ENCODE measurements at regions not wholly inside any gene's neighbourhood (a gene's known extent, or its start where the extent isn't known, plus 50 kb on each side); places are given as distances from the start of the nearest gene placed in this dataset.

GRCh38 chr10:21084700-21085099 lies 187.6 kb upstream of the NEBL start:
- Histone ChIP-seq H3K4me3 (ENCODE audit: control insufficient read depth in 1 of 2, extremely low read depth in 1 of 2, low read length in 1 of 2) (no peak overlapping the region), H3K27me3 (replicated peaks in 1 of 2; ENCODE audit: control insufficient read depth in 2 of 2, extremely low read depth in 1 of 2, insufficient read depth in 2 of 2, low read length in 1 of 2) (peaks cover 0 to 2% of the 10 kb centered on the region in 2 experiments), H3K9me3 (no peaks in the 10 kb centered on the region), H3K27ac (ENCODE audit: low read length) (no peak overlapping the region), H3K36me3 (ENCODE audit: control insufficient read depth in 2 of 2, extremely low read depth in 1 of 2, insufficient read depth in 1 of 2, low read length in 1 of 2) (no peaks in the 10 kb centered on the region), H3K4me1 (ENCODE audit: control insufficient read depth in 1 of 2, extremely low read depth in 1 of 2, insufficient read depth in 2 of 2, low read length in 2 of 2) (no peaks in the 10 kb centered on the region)
- no peak for ATAC-seq (replicated peaks in 1 of 4)
- CTCF ChIA-PET: no interaction called here
- Mint-ChIP-seq H3K9me3 (peaks cover 0 to 5% (median 0%) of the 10 kb centered on the region in 3 donors), H3K27ac (no peak overlapping the region), H3K27me3 (peaks cover 2 to 11% of the 10 kb centered on the region in 2 donors), H3K4me1 (no peaks in the 10 kb centered on the region), H3K36me3 (no peaks in the 10 kb centered on the region), H3K4me3 (no peak overlapping the region)
- DNase-seq: no peak
- 88% methylated on average over 1 of the region's 5 CpGs for WGBS (ENCODE audit: insufficient coverage)
- POLR2A ChIA-PET: no interaction called here

GRCh38 chr10:21083861-21084260 lies 186.8 kb upstream of the NEBL start:
- Histone ChIP-seq H3K36me3 (ENCODE audit: control insufficient read depth in 2 of 2, extremely low read depth in 1 of 2, insufficient read depth in 1 of 2, low read length in 1 of 2) (no peaks in the 10 kb centered on the region), H3K4me1 (ENCODE audit: control insufficient read depth in 1 of 2, extremely low read depth in 1 of 2, insufficient read depth in 2 of 2, low read length in 2 of 2) (no peaks in the 10 kb centered on the region), H3K4me3 (ENCODE audit: control insufficient read depth in 1 of 2, extremely low read depth in 1 of 2, low read length in 1 of 2) (no peak overlapping the region), H3K27ac (ENCODE audit: low read length) (no peak overlapping the region), H3K27me3 (replicated peaks in 1 of 2; ENCODE audit: control insufficient read depth in 2 of 2, extremely low read depth in 1 of 2, insufficient read depth in 2 of 2, low read length in 1 of 2) (peaks cover 0 to 2% of the 10 kb centered on the region in 2 experiments), H3K9me3 (no peaks in the 10 kb centered on the region)
- Mint-ChIP-seq H3K36me3 (no peaks in the 10 kb centered on the region), H3K4me1 (no peaks in the 10 kb centered on the region), H3K9me3 (peaks cover 0 to 5% (median 0%) of the 10 kb centered on the region in 3 donors), H3K27ac (no peak overlapping the region), H3K4me3 (no peak overlapping the region), H3K27me3 (peaks cover under 1 to 7% of the 10 kb centered on the region in 2 donors)
- ChIA-PET CTCF (no interaction called here), POLR2A (no interaction called here)
- ATAC-seq (replicated peaks in 1 of 4): no peak
- no peak for DNase-seq
- 80% methylated on average over 1 of the region's 3 CpGs for WGBS (ENCODE audit: insufficient coverage)

- POLR2A ChIA-PET: no interaction called here
- no peak overlapping the region for H3K4me3 Mint-ChIP-seq
- ATAC-seq (replicated peaks in 1 of 4) (no peak), DNase-seq (no peak)
- H3K27ac Mint-ChIP-seq: no peak overlapping the region
- H3K36me3 ChIP-seq (ENCODE audit: control insufficient read depth in 2 of 2, extremely low read depth in 1 of 2, insufficient read depth in 1 of 2, low read length in 1 of 2): no peaks in the 10 kb centered on the region
- H3K9me3 Mint-ChIP-seq: peaks cover 0 to 5% (median 0%) of the 10 kb centered on the region in 3 donors
- no peaks in the 10 kb centered on the region for H3K4me1 ChIP-seq (ENCODE audit: control insufficient read depth in 1 of 2, extremely low read depth in 1 of 2, insufficient read depth in 2 of 2, low read length in 2 of 2)
- peaks cover 0 to 2% of the 10 kb centered on the region in 2 experiments for H3K27me3 ChIP-seq (replicated peaks in 1 of 2; ENCODE audit: control insufficient read depth in 2 of 2, extremely low read depth in 1 of 2, insufficient read depth in 2 of 2, low read length in 1 of 2)
- H3K27ac ChIP-seq (ENCODE audit: low read length): no peak overlapping the region
- no peaks in the 10 kb centered on the region for H3K4me1 Mint-ChIP-seq
- no peaks in the 10 kb centered on the region for H3K36me3 Mint-ChIP-seq
- peaks cover 2 to 3% of the 10 kb centered on the region in 2 donors for H3K27me3 Mint-ChIP-seq
- no peak overlapping the region for H3K4me3 ChIP-seq (ENCODE audit: control insufficient read depth in 1 of 2, extremely low read depth in 1 of 2, low read length in 1 of 2)
- no peaks in the 10 kb centered on the region for H3K9me3 ChIP-seq
- CTCF ChIA-PET: no interaction called here
Measured at GRCh38 chr10:21082206-21082605, 185.1 kb upstream of the NEBL start.

- ATAC-seq (replicated peaks in 1 of 4): no peak
- no peak overlapping the region for H3K27ac Mint-ChIP-seq
- WGBS (ENCODE audit: insufficient coverage): no CpG with 5 or more reads among the region's 2 CpGs
Measured at GRCh38 chr10:21080261-21080660, 183.2 kb upstream of the NEBL start.

GRCh38 chr10:21079330-21079658 lies 182.2 kb upstream of the NEBL start:
- Mint-ChIP-seq H3K36me3 (no peaks in the 10 kb centered on the region), H3K4me3 (no peak overlapping the region), H3K9me3 (no peaks in the 10 kb centered on the region), H3K4me1 (no peaks in the 10 kb centered on the region), H3K27ac (no peak overlapping the region), H3K27me3 (peaks cover 2 to 3% of the 10 kb centered on the region in 2 donors)
- no peaks in the 10 kb centered on the region for H3K36me3 ChIP-seq (ENCODE audit: control insufficient read depth in 2 of 2, extremely low read depth in 1 of 2, insufficient read depth in 1 of 2, low read length in 1 of 2)
- H3K4me1 ChIP-seq (ENCODE audit: control insufficient read depth in 1 of 2, extremely low read depth in 1 of 2, insufficient read depth in 2 of 2, low read length in 2 of 2): no peaks in the 10 kb centered on the region
- DNase-seq (no peak), ATAC-seq (replicated peaks in 1 of 4) (no peak)
- no peak overlapping the region for H3K27ac ChIP-seq (ENCODE audit: low read length)
- ChIA-PET POLR2A (no interaction called here), CTCF (no interaction called here)
- H3K27me3 ChIP-seq (replicated peaks in 1 of 2; ENCODE audit: control insufficient read depth in 2 of 2, extremely low read depth in 1 of 2, insufficient read depth in 2 of 2, low read length in 1 of 2): no peaks in the 10 kb centered on the region
- H3K4me3 ChIP-seq (ENCODE audit: control insufficient read depth in 1 of 2, extremely low read depth in 1 of 2, low read length in 1 of 2): no peak overlapping the region
- no peaks in the 10 kb centered on the region for H3K9me3 ChIP-seq

More at GRCh38 chr10:21080261-21080660, 183.2 kb upstream of the NEBL start:
- Histone ChIP-seq H3K27ac (ENCODE audit: low read length) (no peak overlapping the region), H3K27me3 (replicated peaks in 1 of 2; ENCODE audit: control insufficient read depth in 2 of 2, extremely low read depth in 1 of 2, insufficient read depth in 2 of 2, low read length in 1 of 2) (no peaks in the 10 kb centered on the region), H3K4me1 (ENCODE audit: control insufficient read depth in 1 of 2, extremely low read depth in 1 of 2, insufficient read depth in 2 of 2, low read length in 2 of 2) (no peaks in the 10 kb centered on the region), H3K36me3 (ENCODE audit: control insufficient read depth in 2 of 2, extremely low read depth in 1 of 2, insufficient read depth in 1 of 2, low read length in 1 of 2) (no peaks in the 10 kb centered on the region), H3K9me3 (no peaks in the 10 kb centered on the region), H3K4me3 (ENCODE audit: control insufficient read depth in 1 of 2, extremely low read depth in 1 of 2, low read length in 1 of 2) (no peak overlapping the region)
- no peak overlapping the region for H3K4me3 Mint-ChIP-seq
- POLR2A ChIA-PET: no interaction called here
- CTCF ChIA-PET: interaction anchor here in 1 of 2 donors (0.6 kb wide), 1 partner anchor 80 kb away, joined by 3 read pairs; no protein-coding TSS in a partner anchor
- H3K27me3 Mint-ChIP-seq: peaks cover 2 to 3% of the 10 kb centered on the region in 2 donors
- H3K4me1 Mint-ChIP-seq: no peaks in the 10 kb centered on the region
- no peaks in the 10 kb centered on the region for H3K36me3 Mint-ChIP-seq
- no peak for DNase-seq
- no peaks in the 10 kb centered on the region for H3K9me3 Mint-ChIP-seq

- Mint-ChIP-seq H3K27me3 (peaks cover 2 to 3% of the 10 kb centered on the region in 2 donors), H3K36me3 (no peaks in the 10 kb centered on the region), H3K9me3 (no peaks in the 10 kb centered on the region), H3K4me3 (no peak overlapping the region), H3K4me1 (no peaks in the 10 kb centered on the region), H3K27ac (no peak overlapping the region)
- ATAC-seq (replicated peaks in 1 of 4): no peak
- POLR2A ChIA-PET: interaction anchor here in 1 of 2 donors (0.6 kb wide), 1 partner anchor 384 kb away, joined by 8 read pairs; no protein-coding TSS in a partner anchor
- Histone ChIP-seq H3K27ac (ENCODE audit: low read length) (no peak overlapping the region), H3K4me1 (ENCODE audit: control insufficient read depth in 1 of 2, extremely low read depth in 1 of 2, insufficient read depth in 2 of 2, low read length in 2 of 2) (no peaks in the 10 kb centered on the region), H3K9me3 (no peaks in the 10 kb centered on the region), H3K27me3 (replicated peaks in 1 of 2; ENCODE audit: control insufficient read depth in 2 of 2, extremely low read depth in 1 of 2, insufficient read depth in 2 of 2, low read length in 1 of 2) (no peaks in the 10 kb centered on the region), H3K36me3 (ENCODE audit: control insufficient read depth in 2 of 2, extremely low read depth in 1 of 2, insufficient read depth in 1 of 2, low read length in 1 of 2) (no peaks in the 10 kb centered on the region), H3K4me3 (ENCODE audit: control insufficient read depth in 1 of 2, extremely low read depth in 1 of 2, low read length in 1 of 2) (no peak overlapping the region)
- peak in 2 of 35 experiments; percentile 6 to 23 for DNase-seq
- 13% methylated on average over 2 of the region's 6 CpGs for WGBS (ENCODE audit: insufficient coverage)
- CTCF ChIA-PET: no interaction called here
Measured at GRCh38 chr10:21078410-21079329, 181.6 kb upstream of the NEBL start.

Measured in T-cell (primary cell).